IMR-90 (cell line): ENCODE measurements at regions not wholly inside any gene's neighbourhood (a gene's known extent, or its start where the extent isn't known, plus 50 kb on each side); places are given as distances from the start of the nearest gene placed in this dataset.

Source experiments
- ATAC-seq: fragments of 200-7000 bp; cut with Tn5 transposase; 2 replicates; pipeline ENCODE4 v1.9.1; 2020; ENCODE audit warnings: low read depth, mild to moderate bottlenecking, moderate library complexity
- BruUV-seq: library from RNA; stranded (reverse); fragments of 400-500 nt; replicated peaks from 2 replicates; lab custom pipeline; 2021; lab: Mats Ljungman, UMichigan
- CTCF ChIA-PET: fragments of 300-600 bp; formaldehyde crosslinking; extraction: SDS; loops from one replicate; lab custom pipeline; 2021; ENCODE audit warnings: antibody characterized with exemption; lab: Yijun Ruan, JAX
- POLR2A ChIA-PET: fragments of 300-600 bp; sonication (Branson Sonifier 250); formaldehyde crosslinking; loops from one replicate; lab custom pipeline; 2022; ENCODE audit warnings: antibody characterized with exemption; ENCODE audit not compliant: unreplicated experiment; lab: Charles Lee
- DNase-seq: peaks from one replicate; pipeline ENCODE4 v3.0.0; 2013
- H2AFZ ChIP-seq: replicated peaks from 2 replicates; pipeline ENCODE3; 2013; ENCODE audit warnings: low read length, mild to moderate bottlenecking; ENCODE audit not compliant: poor library complexity
- H2AK5ac ChIP-seq: 2 replicates; pipeline ENCODE4 v1.6.1; 2013; ENCODE audit warnings: low read depth, low read length, inconsistent platforms
- H2AK9ac ChIP-seq: replicated peaks from 2 replicates; pipeline ENCODE3; 2013; ENCODE audit warnings: mild to moderate bottlenecking, low read depth, low read length, moderate library complexity; ENCODE audit not compliant: poor library complexity
- H2BK120ac ChIP-seq: 2 replicates; pipeline ENCODE4 v1.6.1; 2013; ENCODE audit warnings: low read depth, low read length, inconsistent platforms
- H2BK15ac ChIP-seq: 3 replicates; pipeline ENCODE4 v1.6.1; 2013; ENCODE audit warnings: low read depth, low read length, inconsistent platforms
- H2BK20ac ChIP-seq: 2 replicates; pipeline ENCODE4 v1.6.1; 2013; ENCODE audit warnings: low read depth, mild to moderate bottlenecking, inconsistent platforms, low read length, moderate library complexity
- H2BK5ac ChIP-seq: 2 replicates; pipeline ENCODE4 v1.6.1; 2013; ENCODE audit warnings: mild to moderate bottlenecking, low read depth, low read length, inconsistent platforms; ENCODE audit not compliant: poor library complexity, severe bottlenecking
- H3K14ac ChIP-seq: replicated peaks from 2 replicates; pipeline ENCODE4 v1.6.1; 2013; ENCODE audit warnings: low read depth, low read length, inconsistent platforms
- H3K18ac ChIP-seq: 2 replicates; pipeline ENCODE4 v1.6.1; 2013; ENCODE audit warnings: low read depth, low read length, control low read depth
- H3K23ac ChIP-seq: 2 replicates; pipeline ENCODE4 v1.6.1; 2013; ENCODE audit warnings: low read depth, low read length, inconsistent platforms
- H3K27ac ChIP-seq: 2 replicates; pipeline ENCODE4 v1.5.1; 2013; ENCODE audit warnings: mild to moderate bottlenecking, control low read depth, low read length; ENCODE audit not compliant: insufficient read depth
- H3K27me3 ChIP-seq: 2 replicates; pipeline ENCODE4 v1.6.1; 2013; ENCODE audit warnings: low read length; ENCODE audit not compliant: control insufficient read depth, insufficient read depth
- H3K36me3 ChIP-seq: 2 replicates; pipeline ENCODE4 v1.6.1; 2013; ENCODE audit warnings: low read length, mixed read lengths; ENCODE audit not compliant: control insufficient read depth, insufficient read depth
- H3K4ac ChIP-seq: 2 replicates; pipeline ENCODE4 v1.6.1; 2013; ENCODE audit warnings: low read depth, low read length, inconsistent platforms
- H3K4me1 ChIP-seq: 2 replicates; pipeline ENCODE4 v1.6.1; 2013; ENCODE audit warnings: low read length, mixed read lengths; ENCODE audit not compliant: control insufficient read depth, insufficient read depth
- H3K4me2 ChIP-seq: 2 replicates; pipeline ENCODE4 v1.6.1; 2013; ENCODE audit warnings: low read depth, mild to moderate bottlenecking, control low read depth, low read length, moderate library complexity
- H3K4me3 ChIP-seq: 2 replicates; pipeline ENCODE4 v1.5.1; 2013; ENCODE audit warnings: low read depth, mild to moderate bottlenecking, control low read depth, low read length, moderate library complexity; ENCODE audit not compliant: insufficient read depth
- H3K56ac ChIP-seq: 2 replicates; pipeline ENCODE4 v1.6.1; 2013; ENCODE audit warnings: low read length, inconsistent platforms; ENCODE audit not compliant: insufficient read depth; ENCODE audit errors: extremely low read depth
- H3K79me1 ChIP-seq, 2 experiments: 2 replicates each; pipeline ENCODE4 v1.6.1; 2013; ENCODE audit warnings: low read length in 2 of 2, inconsistent platforms in 1 of 2, low read depth in 1 of 2
- H3K9ac ChIP-seq: 2 replicates; pipeline ENCODE4 v1.6.1; 2013; ENCODE audit warnings: low read depth, low read length, control low read depth
- H3K9me1 ChIP-seq: 2 replicates; pipeline ENCODE4 v1.6.1; 2013; ENCODE audit warnings: low read length, inconsistent platforms; ENCODE audit not compliant: insufficient read depth
- H3K9me3 ChIP-seq: 2 replicates; pipeline ENCODE4 v1.6.1; 2013; ENCODE audit warnings: low read length; ENCODE audit not compliant: control insufficient read depth, insufficient read depth
- H4K20me1 ChIP-seq: 2 replicates; pipeline ENCODE4 v1.6.1; 2013; ENCODE audit warnings: low read length, inconsistent platforms; ENCODE audit not compliant: insufficient read depth
- H4K5ac ChIP-seq: 2 replicates; pipeline ENCODE4 v1.6.1; 2013; ENCODE audit warnings: mild to moderate bottlenecking, low read depth, low read length, control low read depth
- H4K8ac ChIP-seq, 2 experiments: 2 replicates each; pipeline ENCODE4 v1.6.1; 2013; ENCODE audit warnings: low read depth in 2 of 2, low read length in 2 of 2, control low read depth in 1 of 2, inconsistent platforms in 1 of 2
- H4K91ac ChIP-seq: 2 replicates; pipeline ENCODE4 v1.6.1; 2013; ENCODE audit warnings: low read depth, low read length, inconsistent platforms; ENCODE audit not compliant: insufficient read depth
- CHD1 ChIP-seq: IDR thresholded peaks from 2 replicates; pipeline ENCODE4 v1.6.1; 2012; ENCODE audit warnings: low read depth, low read length, improper control_type of control experiment
- RCOR1 ChIP-seq: IDR thresholded peaks from 2 replicates; pipeline ENCODE4 v1.6.1; 2012; ENCODE audit warnings: mild to moderate bottlenecking, low read length, improper control_type of control experiment; ENCODE audit not compliant: insufficient replicate concordance
- WGBS, 2 experiments: methylation state at CpG; one replicate each; pipeline versions ENCODE4 v1.1.5 to v1.1.7; 2013; ENCODE audit warnings: missing lambda C conversion rate in 2 of 2; ENCODE audit not compliant: insufficient read length in 1 of 2; ENCODE audit errors: extremely low coverage in 2 of 2; 5-methylcytosine and 5-hydroxymethylcytosine counted together
- dilution Hi-C: fragments of 300-500 bp; cut with HindIII; formaldehyde crosslinking; loops from one replicate; pipeline ENCODE4 v1.14.3; 2018; ENCODE audit warnings: low sequenced_read_pairs; ENCODE audit not compliant: unreplicated experiment
- in situ Hi-C: fragments of 300-500 bp; cut with MboI; formaldehyde crosslinking; loops from 3 replicates; pipeline ENCODE4 v1.14.3; 2019; ENCODE audit warnings: low sequenced_read_pairs, inconsistent platforms, mixed read lengths
- intact Hi-C: fragments of 100-400 bp; cut with micrococcal nuclease; formaldehyde crosslinking; loops from 2 replicates; pipeline ENCODE4 v1.10.0; 2022

DNA sequence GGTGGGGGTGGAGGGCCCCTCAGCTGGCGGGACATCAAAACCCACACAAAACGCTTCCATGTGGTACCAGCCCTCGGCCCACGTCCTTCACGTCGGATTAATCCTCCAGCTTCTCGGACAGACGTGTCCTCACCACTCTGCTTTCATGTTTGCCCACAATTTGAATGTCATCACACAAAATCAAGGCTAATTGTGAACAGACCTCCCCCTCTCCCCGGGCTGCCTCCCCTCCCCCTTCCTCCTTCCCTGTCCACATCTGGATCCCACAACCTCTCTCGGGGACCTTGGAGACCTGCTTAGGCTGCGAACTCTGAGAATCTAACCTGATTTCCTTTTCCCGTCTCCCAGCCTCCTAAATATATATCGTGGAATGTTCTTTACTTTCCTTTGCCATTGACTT lies 262.9 kb downstream of the MN1 start:
- in situ Hi-C loops: no loop called here
- no peak for ATAC-seq
- H3K14ac ChIP-seq: no peak overlapping the region
- H2BK120ac ChIP-seq: no peak overlapping the region
- BruUV-seq: no TSS peak
- H2AFZ ChIP-seq: no peak overlapping the region
- intact Hi-C loops: loop anchor here (10.0 kb wide), 2 partner anchors 114 to 266 kb away; partner anchors contain the start of gene MN1
- H3K27ac ChIP-seq: no peak overlapping the region
- H4K20me1 ChIP-seq: no peaks in the 10 kb centered on the region
- H4K91ac ChIP-seq: no peak overlapping the region
- no peak overlapping the region for H3K18ac ChIP-seq
- peaks cover 45% of the 10 kb centered on the region for H3K27me3 ChIP-seq
- no peak overlapping the region for H3K23ac ChIP-seq
- no peaks in the 10 kb centered on the region for H3K79me1 ChIP-seq
- dilution Hi-C loops: no loop called here
- no peak overlapping the region for H3K9ac ChIP-seq
- ChIA-PET POLR2A (no interaction called here), CTCF (no interaction called here)
- no peak overlapping the region for H3K4me3 ChIP-seq
- WGBS, 2 experiments: 43% methylated on average over 5 of the region's 13 CpGs; no CpG with 5 or more reads in 1 of the 2 experiments
- no peak overlapping the region for H2AK9ac ChIP-seq
- DNase-seq: no peak
- no peak overlapping the region for H4K5ac ChIP-seq
- H3K9me3 ChIP-seq: no peaks in the 10 kb centered on the region
- no peak overlapping the region for H2BK20ac ChIP-seq
- peaks cover 7% of the 10 kb centered on the region for H3K4me1 ChIP-seq
- no peak overlapping the region for H2BK5ac ChIP-seq
- no peak overlapping the region for H4K8ac ChIP-seq
- H3K56ac ChIP-seq: no peak overlapping the region
- no peaks in the 10 kb centered on the region for H3K9me1 ChIP-seq
- no peak overlapping the region for H3K4me2 ChIP-seq
- no peak overlapping the region for H2BK15ac ChIP-seq
- no peaks in the 10 kb centered on the region for H3K36me3 ChIP-seq
- no peak overlapping the region for H2AK5ac ChIP-seq
- H3K4ac ChIP-seq: no peak overlapping the region
- TF ChIP-seq CHD1 (no peak), RCOR1 (no peak)
